SK-N-MC (cell line): ENCODE measurements at regions not wholly inside any gene's neighbourhood (a gene's known extent, or its start where the extent isn't known, plus 50 kb on each side); places are given as distances from the start of the nearest gene placed in this dataset.

ENCODE experiments used
- DNase-seq: peaks from one replicate; pipeline ENCODE4 v3.0.0-alpha.2; 2011; ENCODE audit warnings: low read depth, low spot score
- H3K27ac ChIP-seq: fragments of 200-600 bp; sonication (generic); 2 replicates; pipeline ENCODE4 v1.5.1; 2016; ENCODE audit warnings: mixed run types
- H3K36me3 ChIP-seq: fragments of 200-600 bp; sonication (generic); 2 replicates; pipeline ENCODE4 v1.6.1; 2017; ENCODE audit warnings: antibody characterized with exemption, low read length, mixed read lengths; ENCODE audit not compliant: insufficient read depth
- H3K4me3 ChIP-seq: fragments of 200-600 bp; sonication (generic); 2 replicates; pipeline ENCODE4 v1.5.1; 2016
- H3K9ac ChIP-seq: fragments of 200-600 bp; sonication (generic); 2 replicates; pipeline ENCODE4 v1.8.0; 2017; ENCODE audit warnings: mixed run types, mixed read lengths; ENCODE audit not compliant: insufficient read length
- H3K9me3 ChIP-seq: fragments of 200-600 bp; sonication (generic); 2 replicates; pipeline ENCODE4 v1.6.1; 2017; ENCODE audit warnings: low read depth, mild to moderate bottlenecking, antibody characterized with exemption, low read length, moderate library complexity, mixed read lengths
- EZH2 ChIP-seq: fragments of 200-600 bp; sonication (generic); IDR thresholded peaks from one replicate; pipeline ENCODE4 v1.6.1; 2017; ENCODE audit warnings: antibody characterized with exemption
- FOXP2 ChIP-seq: optimal IDR thresholded peaks from 2 replicates; pipeline ENCODE3; 2011; ENCODE audit warnings: mild to moderate bottlenecking, moderate library complexity; ENCODE audit not compliant: insufficient read depth; ENCODE audit errors: extremely low read length, control extremely low read depth
- POLR2AphosphoS5 ChIP-seq: IDR thresholded peaks from 2 replicates; pipeline ENCODE4 v1.6.1; 2012; ENCODE audit warnings: mild to moderate bottlenecking, low read depth, low read length, borderline replicate concordance

DNA sequence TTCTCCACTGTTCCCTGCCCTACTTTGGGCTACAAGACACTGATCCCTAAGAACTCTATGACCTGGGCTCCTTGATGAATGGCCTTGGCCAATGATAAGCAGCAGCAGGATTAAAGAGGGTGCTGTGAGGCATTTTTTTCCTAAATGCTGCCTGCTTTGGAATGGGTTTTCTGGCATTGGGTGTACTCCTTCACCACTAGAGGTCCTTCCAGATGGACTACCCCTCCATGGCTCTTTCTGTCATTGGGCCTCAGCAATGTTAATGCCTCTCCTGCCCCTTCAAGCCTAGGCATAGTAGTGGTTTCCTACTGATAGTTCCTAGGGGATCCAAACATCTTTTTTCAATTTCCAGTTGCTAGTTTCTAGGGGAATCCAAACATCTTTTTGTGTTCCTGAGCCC is 319.3 kb upstream of the RPS23 start:
- Histone ChIP-seq H3K4me3 (no peak overlapping the region), H3K9me3 (no peaks in the 10 kb centered on the region), H3K27ac (no peak overlapping the region), H3K36me3 (no peaks in the 10 kb centered on the region), H3K9ac (no peak overlapping the region)
- DNase-seq = no peak
- TF ChIP-seq POLR2AphosphoS5 = no peak
- no peak for TF ChIP-seq FOXP2
- TF ChIP-seq EZH2 = no peak

DNA sequence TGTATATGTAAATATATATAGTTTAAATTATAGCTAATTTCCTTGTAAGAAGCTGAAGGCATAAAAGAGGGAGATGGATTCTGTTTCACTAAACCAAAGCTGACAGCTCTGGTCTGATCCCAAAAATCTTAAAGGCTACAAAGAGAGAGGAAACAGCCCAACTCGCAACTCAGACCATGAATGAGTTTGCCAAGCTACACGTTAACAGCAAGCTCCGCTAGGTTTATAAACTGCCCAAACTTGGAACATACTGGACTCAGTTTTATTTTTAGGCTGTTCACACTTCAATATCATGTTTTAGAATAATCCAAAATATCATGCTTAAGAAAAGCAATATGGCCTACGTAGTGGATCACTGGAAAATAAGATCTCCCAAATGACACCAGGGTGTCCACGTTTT is 318.3 kb upstream of the RPS23 start:
- H3K27ac ChIP-seq = no peak overlapping the region
- no peak for DNase-seq

DNA sequence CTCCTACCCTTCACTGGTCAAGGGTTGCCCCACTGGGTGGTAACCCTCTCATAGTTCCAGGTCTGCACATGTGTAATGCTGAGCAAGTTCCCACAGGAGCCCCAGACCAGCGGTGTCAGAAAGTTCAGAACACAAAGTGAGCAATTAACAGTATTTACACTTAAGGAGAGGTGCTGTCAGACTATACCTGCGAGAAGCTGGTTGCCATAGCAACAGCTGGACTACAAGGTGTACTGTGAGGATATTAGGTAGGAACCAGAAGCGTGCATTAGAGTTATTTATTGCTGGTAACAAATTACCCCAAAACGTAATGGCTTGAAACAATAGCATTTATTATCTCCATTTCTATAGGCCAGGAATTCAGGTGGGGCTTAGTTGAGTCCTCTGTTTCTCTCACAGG is 317.0 kb upstream of the RPS23 start:
- H3K27ac ChIP-seq = no peak overlapping the region
- H3K9ac ChIP-seq = no peak overlapping the region
- H3K9me3 ChIP-seq = no peaks in the 10 kb centered on the region
- no peak overlapping the region for H3K4me3 ChIP-seq
- DNase-seq = no peak
- H3K36me3 ChIP-seq = no peaks in the 10 kb centered on the region
- TF ChIP-seq FOXP2 (no peak), POLR2AphosphoS5 (no peak), EZH2 (no peak)

More for the DNA sequence above, 318.3 kb upstream of the RPS23 start:
- H3K9me3 ChIP-seq = no peaks in the 10 kb centered on the region
- H3K9ac ChIP-seq = no peak overlapping the region
- H3K4me3 ChIP-seq = no peak overlapping the region
- no peak for TF ChIP-seq EZH2
- no peak for TF ChIP-seq POLR2AphosphoS5
- TF ChIP-seq FOXP2 = no peak
- H3K36me3 ChIP-seq = no peaks in the 10 kb centered on the region

DNA sequence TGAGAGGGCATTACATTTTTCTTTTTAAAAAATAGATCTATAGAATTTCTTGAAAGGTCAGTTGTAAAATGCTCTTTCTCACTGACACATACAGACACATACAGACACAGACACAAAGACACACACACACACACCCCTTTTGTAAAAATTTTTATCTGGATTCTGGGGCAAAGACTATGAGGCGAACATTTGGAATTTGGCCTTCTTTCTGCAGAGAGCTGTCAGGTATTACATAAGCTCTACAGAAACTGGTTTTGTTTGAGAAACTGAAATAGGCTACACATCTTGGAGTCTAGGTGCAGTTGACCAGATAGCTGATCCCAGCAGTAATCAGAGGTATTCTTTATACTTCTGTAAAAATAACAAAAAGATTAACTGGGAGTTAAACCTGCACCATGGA is 315.9 kb upstream of the RPS23 start:
- no peak overlapping the region for H3K4me3 ChIP-seq
- DNase-seq = no peak

DNA sequence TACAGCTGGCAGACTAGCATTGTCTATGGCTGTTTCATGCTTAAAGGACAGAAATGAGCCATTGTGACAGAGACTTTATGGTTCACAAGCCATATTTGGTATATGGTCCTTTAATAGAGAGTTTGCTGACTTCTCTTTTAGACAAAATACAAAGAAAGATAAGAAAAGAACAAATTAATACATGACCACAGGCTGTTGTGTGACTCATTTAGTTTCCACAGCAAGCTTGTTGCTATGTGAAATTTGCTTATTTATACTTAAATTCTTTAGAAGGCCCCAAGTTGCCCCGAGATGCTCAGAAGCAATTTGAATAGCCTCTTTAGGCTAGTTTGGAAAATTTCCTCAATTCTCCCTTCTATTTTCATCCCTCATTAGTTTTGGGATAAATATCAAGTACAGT is 315.3 kb upstream of the RPS23 start:
- TF ChIP-seq EZH2 (no peak), FOXP2 (no peak), POLR2AphosphoS5 (no peak)
- H3K27ac ChIP-seq = no peak overlapping the region
- no peaks in the 10 kb centered on the region for H3K9me3 ChIP-seq
- no peak for DNase-seq
- H3K9ac ChIP-seq = no peak overlapping the region
- no peak overlapping the region for H3K4me3 ChIP-seq
- no peaks in the 10 kb centered on the region for H3K36me3 ChIP-seq

More for the DNA sequence above, 315.9 kb upstream of the RPS23 start:
- no peak overlapping the region for H3K9ac ChIP-seq
- TF ChIP-seq EZH2 (no peak), POLR2AphosphoS5 (no peak), FOXP2 (no peak)
- no peaks in the 10 kb centered on the region for H3K9me3 ChIP-seq
- H3K27ac ChIP-seq = no peak overlapping the region
- H3K36me3 ChIP-seq = no peaks in the 10 kb centered on the region

DNA sequence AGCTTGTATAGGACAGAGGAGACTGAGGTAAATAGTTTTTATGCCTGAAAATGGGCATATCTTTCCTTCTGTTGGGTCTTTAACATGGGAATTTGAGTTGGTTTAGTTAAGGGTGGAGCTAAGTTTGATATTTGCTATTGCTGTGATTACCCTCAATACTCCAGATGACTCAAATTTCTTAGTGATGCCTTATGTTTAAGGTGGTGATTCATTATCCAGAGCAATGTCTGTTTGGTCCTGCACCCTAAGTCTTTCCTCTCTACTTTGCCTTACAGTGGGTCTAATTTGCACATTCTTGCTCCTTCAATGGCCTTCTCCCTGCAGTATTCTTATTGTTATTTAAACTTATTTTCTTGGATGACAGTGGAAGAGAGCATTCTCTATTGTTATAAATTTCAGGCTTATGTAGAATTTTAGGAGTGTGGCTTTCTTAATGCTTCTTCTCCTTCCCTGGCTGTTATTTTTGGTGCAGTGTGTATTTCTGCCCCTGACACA is 312.9 kb upstream of the RPS23 start:
- DNase-seq = no peak
- no peaks in the 10 kb centered on the region for H3K9me3 ChIP-seq
- H3K9ac ChIP-seq = no peak overlapping the region
- H3K36me3 ChIP-seq = no peaks in the 10 kb centered on the region
- no peak overlapping the region for H3K27ac ChIP-seq
- no peak overlapping the region for H3K4me3 ChIP-seq
- no peak for TF ChIP-seq POLR2AphosphoS5
- no peak for TF ChIP-seq EZH2
- no peak for TF ChIP-seq FOXP2

DNA sequence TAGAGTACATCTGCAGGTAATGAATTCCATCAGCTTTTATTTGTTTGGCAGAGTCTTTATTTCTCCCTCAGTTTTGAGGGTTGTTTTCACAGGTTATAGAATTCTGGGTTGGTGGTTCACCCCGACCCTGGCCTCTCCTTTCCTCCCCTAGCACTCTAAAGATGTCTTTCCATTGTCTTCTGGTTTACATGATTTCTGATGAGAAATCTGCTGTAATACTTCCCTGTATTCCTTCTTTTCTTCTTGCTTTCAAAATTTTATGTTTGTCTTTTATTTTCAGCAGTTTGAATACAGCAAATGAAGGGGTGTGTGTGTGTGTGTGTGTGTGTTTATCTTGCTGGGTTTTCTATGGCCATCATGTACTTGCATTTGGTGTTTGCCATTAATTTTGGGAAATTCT is 312.0 kb upstream of the RPS23 start:
- DNase-seq = no peak
- no peak overlapping the region for H3K9ac ChIP-seq
- TF ChIP-seq EZH2 (no peak), POLR2AphosphoS5 (no peak), FOXP2 (no peak)

DNA sequence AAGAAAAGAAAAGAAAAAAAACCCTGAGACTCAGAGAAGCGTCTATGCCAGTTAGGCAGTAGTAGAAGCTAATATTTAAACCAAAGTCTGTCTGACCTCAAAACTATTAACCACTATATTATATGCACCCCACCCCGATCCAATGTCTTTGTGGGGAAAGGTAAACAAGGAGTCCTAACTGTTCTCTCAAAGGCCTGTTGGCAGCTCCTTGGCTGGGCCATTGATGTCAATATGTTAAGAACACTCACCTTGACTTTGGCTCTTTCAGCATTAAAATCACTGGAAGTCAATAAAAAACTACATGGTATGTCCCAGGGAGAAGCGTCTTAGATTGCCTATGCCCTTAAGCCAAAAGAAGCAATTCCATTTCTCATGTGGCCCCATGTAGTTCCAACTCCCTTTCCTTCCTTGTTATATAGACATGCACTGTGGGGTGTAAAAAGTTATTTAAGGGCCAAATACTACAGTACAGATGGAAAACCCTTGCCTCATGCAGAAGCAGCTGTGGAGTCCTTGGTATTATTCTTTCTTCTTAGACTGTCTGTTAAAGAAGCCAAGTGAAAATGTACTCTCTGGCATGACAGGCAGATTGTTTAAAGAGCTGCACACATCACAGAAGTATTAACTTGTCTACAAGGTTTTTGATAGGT is 308.6 kb upstream of the RPS23 start:
- TF ChIP-seq EZH2 = no peak
- TF ChIP-seq POLR2AphosphoS5 = no peak
- TF ChIP-seq FOXP2 = no peak
- Histone ChIP-seq H3K4me3 (no peak overlapping the region), H3K9ac (no peak overlapping the region), H3K9me3 (no peaks in the 10 kb centered on the region), H3K27ac (no peak overlapping the region), H3K36me3 (no peaks in the 10 kb centered on the region)
- no peak for DNase-seq

More for the DNA sequence above, 312.0 kb upstream of the RPS23 start:
- no peak overlapping the region for H3K4me3 ChIP-seq
- H3K9me3 ChIP-seq = no peaks in the 10 kb centered on the region
- H3K36me3 ChIP-seq = no peaks in the 10 kb centered on the region
- no peak overlapping the region for H3K27ac ChIP-seq

DNA sequence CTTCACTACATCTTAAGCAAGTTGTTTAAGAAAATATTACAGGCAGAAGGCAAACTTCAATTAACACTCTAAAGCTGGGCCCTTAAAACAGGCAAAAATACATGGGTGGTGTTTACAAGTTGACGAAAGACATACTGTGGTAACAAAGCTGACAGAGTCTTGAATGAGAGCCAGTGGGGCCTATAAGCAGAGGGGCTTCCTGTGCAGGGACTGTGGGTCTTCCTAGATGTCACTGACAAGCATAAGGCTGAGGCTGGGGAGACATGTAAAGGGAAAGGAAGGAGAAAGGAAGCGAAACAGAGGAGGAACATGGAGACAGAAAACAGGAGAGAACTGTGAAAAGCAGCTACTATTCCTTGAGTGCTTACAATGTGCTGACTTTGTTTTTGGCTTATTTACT is 308.0 kb upstream of the RPS23 start:
- no peak for TF ChIP-seq POLR2AphosphoS5
- TF ChIP-seq FOXP2 = no peak
- TF ChIP-seq EZH2 = no peak

More for the DNA sequence above, 308.0 kb upstream of the RPS23 start:
- Histone ChIP-seq H3K4me3 (no peak overlapping the region), H3K9ac (no peak overlapping the region), H3K9me3 (no peaks in the 10 kb centered on the region), H3K27ac (no peak overlapping the region), H3K36me3 (no peaks in the 10 kb centered on the region)
- DNase-seq = no peak
